ENCODE measurements at regions not wholly inside any gene's neighbourhood (a gene's known extent, or its start where the extent isn't known, plus 50 kb on each side); places are given as distances from the start of the nearest gene placed in this dataset.

- TF ChIP-seq CTCF (conservative IDR thresholded peaks at IDR 0.05) (no peak), EZH2 (IDR thresholded peaks at IDR 0.05; ENCODE audit: low read depth) (no peak)
These were observed 263.6 kb downstream of the CTTN start for GRCh38 chr11:70661761-70662501.
